Brain microvascular endothelial cell (primary cell): ENCODE measurements at regions not wholly inside any gene's neighbourhood (a gene's known extent, or its start where the extent isn't known, plus 50 kb on each side); places are given as distances from the start of the nearest gene placed in this dataset.

ENCODE experiments used
- DNase-seq: peaks from one replicate; pipeline ENCODE4 v3.0.0-alpha.2; 2020
- H3K27ac ChIP-seq: fragments of 250-450 bp; sonication (Bioruptor Pico); 2 replicates; pipeline ENCODE4 v1.5.1; 2020; ENCODE audit warnings: mild to moderate bottlenecking, moderate library complexity
- H3K27me3 ChIP-seq: fragments of 250-450 bp; sonication (Bioruptor Pico); replicated peaks from 2 replicates; pipeline ENCODE4 v1.5.1; 2020; ENCODE audit warnings: mild to moderate bottlenecking
- H3K36me3 ChIP-seq: fragments of 250-450 bp; sonication (Bioruptor Pico); replicated peaks from 2 replicates; pipeline ENCODE4 v1.5.1; 2020; ENCODE audit warnings: mild to moderate bottlenecking
- H3K4me3 ChIP-seq: 2 replicates; pipeline ENCODE4 v1.5.1; 2011; ENCODE audit warnings: low read depth, mild to moderate bottlenecking, control low read depth, low read length, moderate library complexity
- CTCF ChIP-seq: IDR thresholded peaks from 2 replicates; pipeline ENCODE4 v1.5.1; 2011; ENCODE audit warnings: low read depth, mild to moderate bottlenecking, moderate library complexity, low read length, control low read depth, inconsistent platforms; ENCODE audit errors: missing control alignments
- in situ Hi-C: cut with HindIII; loops from 2 replicates; pipeline ENCODE4 v1.10.0; 2017; ENCODE audit warnings: low sequenced_read_pairs, low pct_ligation_motif_present

- in situ Hi-C loops = no loop called here
- H3K27me3 ChIP-seq = no peaks in the 10 kb centered on the region
- no peak overlapping the region for H3K4me3 ChIP-seq
- H3K27ac ChIP-seq = no peak overlapping the region
- no peak for TF ChIP-seq CTCF
- DNase-seq = no peak
- no peaks in the 10 kb centered on the region for H3K36me3 ChIP-seq
These were observed 202.3 kb upstream of the FSTL5 start for GRCh38 chr4:162366146-162366545.

GRCh38 chr4:162364651-162365050 is 200.9 kb upstream of the FSTL5 start:
- Histone ChIP-seq H3K27ac (no peak overlapping the region), H3K27me3 (no peaks in the 10 kb centered on the region), H3K4me3 (no peak overlapping the region), H3K36me3 (no peaks in the 10 kb centered on the region)
- TF ChIP-seq CTCF = no peak
- no peak for DNase-seq
- in situ Hi-C loops = no loop called here

GRCh38 chr4:162360369-162361149 is 196.8 kb upstream of the FSTL5 start:
- DNase-seq = no peak
- Histone ChIP-seq H3K36me3 (no peaks in the 10 kb centered on the region), H3K27ac (no peak overlapping the region), H3K27me3 (no peaks in the 10 kb centered on the region), H3K4me3 (no peak overlapping the region)
- in situ Hi-C loops = no loop called here
- no peak for TF ChIP-seq CTCF

- DNase-seq = no peak
- Histone ChIP-seq H3K27ac (no peak overlapping the region), H3K27me3 (no peaks in the 10 kb centered on the region), H3K36me3 (no peaks in the 10 kb centered on the region), H3K4me3 (no peak overlapping the region)
- TF ChIP-seq CTCF = no peak
- in situ Hi-C loops = no loop called here
These were observed 192.4 kb upstream of the FSTL5 start for GRCh38 chr4:162356181-162356580.

GRCh38 chr4:162352580-162353107 is 188.8 kb upstream of the FSTL5 start:
- Histone ChIP-seq H3K27me3 (no peaks in the 10 kb centered on the region), H3K36me3 (no peaks in the 10 kb centered on the region), H3K4me3 (no peak overlapping the region), H3K27ac (no peak overlapping the region)
- DNase-seq = no peak
- in situ Hi-C loops = no loop called here
- no peak for TF ChIP-seq CTCF

- Histone ChIP-seq H3K27me3 (no peaks in the 10 kb centered on the region), H3K36me3 (no peaks in the 10 kb centered on the region), H3K4me3 (no peak overlapping the region), H3K27ac (no peak overlapping the region)
- in situ Hi-C loops = no loop called here
- DNase-seq = no peak
- TF ChIP-seq CTCF = no peak
These were observed 186.5 kb upstream of the FSTL5 start for GRCh38 chr4:162350331-162350730.
